ENCODE measurements at regions not wholly inside any gene's neighbourhood (a gene's known extent, or its start where the extent isn't known, plus 50 kb on each side); places are given as distances from the start of the nearest gene placed in this dataset.
A peak's percentile ranks its signal among the peaks of the same experiment; 100 is the strongest.

DNA sequence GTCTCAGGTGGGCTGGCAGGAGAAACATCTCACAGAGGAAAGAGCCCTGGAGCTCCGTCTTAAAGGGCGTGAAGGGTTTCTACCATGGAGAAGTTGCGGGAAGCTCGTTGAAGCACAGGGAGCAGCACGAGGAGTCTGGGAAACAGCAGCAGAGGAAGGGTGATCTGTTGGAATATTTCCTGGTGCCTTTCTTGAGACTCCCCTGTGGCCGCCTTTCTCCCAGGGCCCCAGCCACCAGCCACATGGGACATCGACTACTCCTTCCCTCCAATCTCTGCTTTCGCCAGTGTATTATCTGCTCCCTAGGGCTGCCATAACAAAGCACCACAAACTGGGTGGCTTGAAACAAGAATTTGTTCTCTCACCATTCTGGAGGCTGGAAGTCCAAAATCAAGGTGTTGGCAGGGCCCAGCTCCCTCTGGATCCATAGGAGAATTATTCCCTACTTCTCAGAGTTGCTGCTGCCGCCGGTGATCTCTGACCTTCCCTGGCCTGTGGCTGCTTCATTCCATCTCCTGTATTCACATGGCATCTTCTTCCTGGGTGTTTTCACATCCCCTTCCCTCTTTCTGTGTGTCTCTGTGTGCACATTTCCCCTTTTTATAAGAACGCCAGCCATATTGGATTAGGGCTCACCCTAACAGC lies 152.8 kb upstream of the GSC start:
- TF ChIP-seq, protein P1, sequence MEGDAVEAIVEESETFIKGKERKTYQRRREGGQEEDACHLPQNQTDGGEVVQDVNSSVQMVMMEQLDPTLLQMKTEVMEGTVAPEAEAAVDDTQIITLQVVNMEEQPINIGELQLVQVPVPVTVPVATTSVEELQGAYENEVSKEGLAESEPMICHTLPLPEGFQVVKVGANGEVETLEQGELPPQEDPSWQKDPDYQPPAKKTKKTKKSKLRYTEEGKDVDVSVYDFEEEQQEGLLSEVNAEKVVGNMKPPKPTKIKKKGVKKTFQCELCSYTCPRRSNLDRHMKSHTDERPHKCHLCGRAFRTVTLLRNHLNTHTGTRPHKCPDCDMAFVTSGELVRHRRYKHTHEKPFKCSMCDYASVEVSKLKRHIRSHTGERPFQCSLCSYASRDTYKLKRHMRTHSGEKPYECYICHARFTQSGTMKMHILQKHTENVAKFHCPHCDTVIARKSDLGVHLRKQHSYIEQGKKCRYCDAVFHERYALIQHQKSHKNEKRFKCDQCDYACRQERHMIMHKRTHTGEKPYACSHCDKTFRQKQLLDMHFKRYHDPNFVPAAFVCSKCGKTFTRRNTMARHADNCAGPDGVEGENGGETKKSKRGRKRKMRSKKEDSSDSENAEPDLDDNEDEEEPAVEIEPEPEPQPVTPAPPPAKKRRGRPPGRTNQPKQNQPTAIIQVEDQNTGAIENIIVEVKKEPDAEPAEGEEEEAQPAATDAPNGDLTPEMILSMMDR (IDR thresholded peaks at IDR 0.05; ENCODE audit: poor library complexity, severe bottlenecking): no peak
- no peak overlapping the region for H3K27ac ChIP-seq (ENCODE audit: poor library complexity, severe bottlenecking)
- no peaks in the 10 kb centered on the region for H3K4me1 ChIP-seq (ENCODE audit: insufficient read depth, poor library complexity, severe bottlenecking)
- ATAC-seq (ENCODE audit: low read depth) (no peak), DNase-seq (ENCODE audit: low spot score) (no peak)
- no peak overlapping the region for H3K4me3 ChIP-seq (ENCODE audit: severe bottlenecking)
- H3K36me3 ChIP-seq (ENCODE audit: low read depth): no peaks in the 10 kb centered on the region
- no peaks in the 10 kb centered on the region for H3K27me3 ChIP-seq (ENCODE audit: insufficient read depth, poor library complexity, severe bottlenecking)
- no peaks in the 10 kb centered on the region for H3K9me3 ChIP-seq (ENCODE audit: severe bottlenecking)

DNA sequence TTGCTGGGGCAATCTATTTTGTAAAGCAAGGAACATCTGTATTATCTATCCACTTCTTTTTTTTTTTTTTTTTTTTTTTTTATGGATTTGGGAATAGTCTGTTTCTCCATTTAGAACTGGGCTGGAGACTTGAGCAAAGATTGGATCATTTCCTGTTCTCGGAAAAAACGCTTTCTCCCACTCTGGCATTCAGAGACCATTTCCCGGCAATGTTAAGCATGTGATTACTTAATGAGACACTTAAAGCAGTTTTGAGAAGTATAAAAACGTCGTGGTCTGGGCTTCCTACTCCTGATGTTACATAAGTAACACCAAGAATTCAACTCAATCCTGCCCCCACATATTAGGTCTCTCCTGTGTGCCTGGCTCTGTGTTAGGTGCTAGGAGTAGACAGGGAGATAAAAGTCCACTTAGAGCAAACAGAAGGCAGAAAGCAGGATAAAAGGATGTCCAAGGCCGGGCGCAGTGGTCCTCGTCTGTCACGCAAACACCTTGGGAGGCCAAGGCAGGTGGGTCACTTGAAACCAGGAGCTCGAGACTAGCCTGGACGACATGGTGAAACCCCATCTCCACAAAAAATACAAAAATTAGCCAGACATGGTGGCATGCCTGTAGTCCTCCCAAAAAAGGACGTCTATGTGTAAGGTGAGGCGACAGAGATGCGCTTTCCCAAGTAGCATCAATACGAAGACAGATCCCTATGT lies 152.1 kb upstream of the GSC start:
- H3K27ac ChIP-seq (ENCODE audit: poor library complexity, severe bottlenecking): no peak overlapping the region
- H3K4me3 ChIP-seq (ENCODE audit: severe bottlenecking): no peak overlapping the region
- TF ChIP-seq, protein P1 (IDR thresholded peaks at IDR 0.05; ENCODE audit: poor library complexity, severe bottlenecking): no peak
- ATAC-seq (ENCODE audit: low read depth): no peak
- H3K36me3 ChIP-seq (ENCODE audit: low read depth): no peaks in the 10 kb centered on the region
- H3K9me3 ChIP-seq (ENCODE audit: severe bottlenecking): no peaks in the 10 kb centered on the region
- DNase-seq (ENCODE audit: low spot score): no peak
- H3K4me1 ChIP-seq (ENCODE audit: insufficient read depth, poor library complexity, severe bottlenecking): no peaks in the 10 kb centered on the region
- no peaks in the 10 kb centered on the region for H3K27me3 ChIP-seq (ENCODE audit: insufficient read depth, poor library complexity, severe bottlenecking)

GRCh38 chr14:94921456-94921855 lies 151.5 kb upstream of the GSC start:
- Histone ChIP-seq H3K27ac (ENCODE audit: poor library complexity, severe bottlenecking) (no peak overlapping the region), H3K4me3 (ENCODE audit: severe bottlenecking) (no peak overlapping the region), H3K36me3 (ENCODE audit: low read depth) (no peaks in the 10 kb centered on the region), H3K9me3 (ENCODE audit: severe bottlenecking) (no peaks in the 10 kb centered on the region), H3K27me3 (ENCODE audit: insufficient read depth, poor library complexity, severe bottlenecking) (no peaks in the 10 kb centered on the region), H3K4me1 (ENCODE audit: insufficient read depth, poor library complexity, severe bottlenecking) (no peaks in the 10 kb centered on the region)
- no peak for ATAC-seq (ENCODE audit: low read depth)
- TF ChIP-seq, protein P1 (IDR thresholded peaks at IDR 0.05; ENCODE audit: poor library complexity, severe bottlenecking): no peak
- no peak for DNase-seq (ENCODE audit: low spot score)

- no peak for ATAC-seq (ENCODE audit: low read depth)
- H3K27me3 ChIP-seq (ENCODE audit: insufficient read depth, poor library complexity, severe bottlenecking): no peaks in the 10 kb centered on the region
- TF ChIP-seq, protein P1 (IDR thresholded peaks at IDR 0.05; ENCODE audit: poor library complexity, severe bottlenecking): no peak
- no peaks in the 10 kb centered on the region for H3K4me1 ChIP-seq (ENCODE audit: insufficient read depth, poor library complexity, severe bottlenecking)
- H3K9me3 ChIP-seq (ENCODE audit: severe bottlenecking): no peaks in the 10 kb centered on the region
- H3K27ac ChIP-seq (ENCODE audit: poor library complexity, severe bottlenecking): no peak overlapping the region
- no peak overlapping the region for H3K4me3 ChIP-seq (ENCODE audit: severe bottlenecking)
- no peaks in the 10 kb centered on the region for H3K36me3 ChIP-seq (ENCODE audit: low read depth)
- DNase-seq (ENCODE audit: low spot score): peak; percentile 37
Measured at GRCh38 chr14:94919896-94920295, 150.0 kb upstream of the GSC start.

DNA sequence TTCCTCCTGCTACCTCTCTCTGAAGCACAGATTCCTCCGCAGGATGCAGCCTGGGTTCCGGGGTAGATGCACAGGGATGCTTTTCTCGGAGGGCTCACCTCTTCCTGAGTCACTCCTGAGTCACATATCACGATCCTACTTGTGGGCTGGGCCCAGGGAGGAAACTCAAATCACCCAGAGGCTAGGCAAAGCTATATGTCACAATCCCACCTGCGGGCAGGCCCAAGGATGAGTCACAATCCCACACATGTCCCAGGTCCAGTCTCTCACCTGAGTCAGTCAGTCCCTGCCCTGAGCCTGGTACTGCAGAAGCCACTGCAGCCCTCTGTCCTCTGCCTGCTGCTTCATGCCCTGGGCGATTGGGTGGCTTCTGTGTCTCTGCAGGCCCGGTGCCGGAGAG lies 149.0 kb upstream of the GSC start:
- no peaks in the 10 kb centered on the region for H3K9me3 ChIP-seq (ENCODE audit: severe bottlenecking)
- no peaks in the 10 kb centered on the region for H3K4me1 ChIP-seq (ENCODE audit: insufficient read depth, poor library complexity, severe bottlenecking)
- H3K36me3 ChIP-seq (ENCODE audit: low read depth): no peaks in the 10 kb centered on the region
- peak; percentile 96 for ATAC-seq (ENCODE audit: low read depth)
- TF ChIP-seq, protein P1 (IDR thresholded peaks at IDR 0.05; ENCODE audit: poor library complexity, severe bottlenecking): no peak
- H3K4me3 ChIP-seq (ENCODE audit: severe bottlenecking): no peak overlapping the region
- H3K27ac ChIP-seq (ENCODE audit: poor library complexity, severe bottlenecking): no peak overlapping the region
- DNase-seq (ENCODE audit: low spot score): peak; percentile 78
- no peaks in the 10 kb centered on the region for H3K27me3 ChIP-seq (ENCODE audit: insufficient read depth, poor library complexity, severe bottlenecking)

All from RWPE2 (cell line).